ELF-1 (cell line): ENCODE measurements at regions not wholly inside any gene's neighbourhood (a gene's known extent, or its start where the extent isn't known, plus 50 kb on each side); places are given as distances from the start of the nearest gene placed in this dataset.
"Not testable (repeated sequence)": the region's sequence is repeated elsewhere in the genome, so short reads cannot be mapped to it uniquely, and the experiment has no call there.

ENCODE experiments used
- DNase-seq: peaks from one replicate; pipeline ENCODE4 v3.0.0-alpha.2; 2016; ENCODE audit warnings: low read depth, low spot score

DNA sequence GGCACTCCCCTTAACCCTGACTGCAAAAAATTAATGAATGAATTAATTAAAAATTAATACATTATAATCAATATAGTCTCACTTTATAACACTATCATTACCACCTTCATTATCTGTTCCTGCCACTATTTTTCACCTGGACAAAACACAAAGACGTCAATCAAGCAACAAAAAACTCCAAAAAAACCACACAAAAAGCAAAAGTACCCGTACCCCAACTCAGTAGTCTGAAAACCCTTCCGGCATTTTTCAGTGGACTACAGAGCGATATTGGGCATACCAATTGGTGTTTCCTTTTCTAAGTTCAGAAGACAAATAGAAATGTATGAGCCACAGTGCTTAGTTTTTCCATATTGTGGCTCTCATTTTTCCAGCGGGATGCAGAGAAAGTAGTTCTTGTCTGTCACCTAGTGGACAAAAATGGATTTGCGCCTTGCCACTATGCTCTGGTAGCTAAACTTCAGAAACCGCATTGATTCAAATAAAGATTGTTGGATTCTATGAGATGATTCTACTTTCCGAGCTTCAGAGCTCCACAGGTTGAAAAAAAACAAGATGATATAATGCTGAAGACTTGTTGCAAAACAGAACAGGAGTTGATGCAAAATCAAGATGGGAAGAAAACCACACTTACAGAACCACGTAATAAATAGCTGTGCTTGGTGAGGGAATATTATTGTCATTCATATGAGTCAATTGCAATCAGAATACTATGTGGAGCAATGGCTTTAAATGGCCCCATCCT lies 50.6 kb upstream of the ITGB1 start:
- DNase-seq: peak; percentile 55

DNA sequence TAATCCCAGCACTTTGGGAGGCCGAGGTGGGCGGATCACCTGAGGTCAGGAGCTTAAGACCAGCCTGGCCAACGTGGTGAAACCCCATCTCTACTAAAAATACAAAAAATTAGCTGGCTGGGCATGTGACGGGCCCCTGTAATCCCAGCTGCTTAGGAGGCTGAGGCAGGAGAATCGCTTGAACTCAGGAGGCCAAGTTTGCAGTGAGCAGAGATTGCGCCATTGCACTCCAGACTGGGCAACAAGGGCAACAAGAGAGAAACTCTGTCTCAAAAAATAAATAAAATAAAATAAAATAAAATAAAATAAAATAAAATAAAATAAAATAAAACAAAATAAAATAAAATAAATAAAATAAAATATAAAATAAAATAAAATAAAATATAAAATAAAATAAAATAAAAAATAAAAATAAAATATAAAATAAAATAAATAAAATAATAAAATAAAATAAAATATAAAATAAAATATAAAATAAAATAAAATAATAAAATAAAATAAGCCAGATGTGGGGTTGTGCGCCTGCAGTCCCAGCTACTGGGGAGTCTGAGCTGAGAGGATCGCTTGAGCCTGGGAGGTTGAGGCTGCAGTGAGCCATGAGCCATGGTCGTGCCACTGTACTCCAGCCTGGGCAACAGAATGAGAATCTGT lies 49.8 kb upstream of the ITGB1 start:
- DNase-seq: not testable (repeated sequence)
